ENCODE measurements at regions not wholly inside any gene's neighbourhood (a gene's known extent, or its start where the extent isn't known, plus 50 kb on each side); places are given as distances from the start of the nearest gene placed in this dataset.

- no peak for TF ChIP-seq MYC (IDR thresholded peaks at IDR 0.05; ENCODE audit: low read depth, low read length)
- TF ChIP-seq CTCF (IDR thresholded peaks at IDR 0.05; ENCODE audit: low read depth, low read length), result no peak
- TF ChIP-seq POLR2A (IDR thresholded peaks at IDR 0.05; ENCODE audit: extremely low read depth, insufficient read length), result no peak
- TF ChIP-seq MAX (IDR thresholded peaks at IDR 0.05; ENCODE audit: low read depth, low read length), result no peak
These were observed 357.4 kb downstream of the PRDM9 start for GRCh38 chr5:23864786-23865185.
